K562 (cell line): ENCODE measurements at regions not wholly inside any gene's neighbourhood (a gene's known extent, or its start where the extent isn't known, plus 50 kb on each side); places are given as distances from the start of the nearest gene placed in this dataset.

Experiments used
- CXXC5 ChIP-seq: fragments of 250-450 bp; sonication (Bioruptor Pico); IDR thresholded peaks from 2 replicates; pipeline ENCODE4 v1.8.0; 2022; ENCODE audit warnings: inconsistent platforms, mild to moderate bottlenecking, moderate library complexity
- E2F3 ChIP-seq: fragments of 250-450 bp; sonication (Bioruptor Pico); IDR thresholded peaks from 2 replicates; pipeline ENCODE4 v1.4.0; 2020; ENCODE audit warnings: mild to moderate bottlenecking
- EP300 ChIP-seq: IDR thresholded peaks from 2 replicates; pipeline ENCODE4 v1.6.1; 2012; ENCODE audit warnings: low read length, improper control_type of control experiment
- ETS2 ChIP-seq: IDR thresholded peaks from 2 replicates; pipeline ENCODE4 v1.6.1; 2016; ENCODE audit warnings: borderline replicate concordance, missing genetic modification characterization, mild to moderate bottlenecking, moderate library complexity, missing compliant biosample characterization; ENCODE audit not compliant: poor library complexity, severe bottlenecking
- FOXJ2 ChIP-seq: fragments of 200-800 bp; sonication (Bioruptor generic); IDR thresholded peaks from 2 replicates; pipeline ENCODE4 v1.6.1; 2016; ENCODE audit warnings: missing genetic modification characterization, missing compliant biosample characterization
- HLTF ChIP-seq: fragments of 450-650 bp; IDR thresholded peaks from 2 replicates; pipeline ENCODE4 v1.6.1; 2016
- MEIS2 ChIP-seq: fragments of 450-650 bp; IDR thresholded peaks from 2 replicates; pipeline ENCODE4 v1.6.1; 2014; ENCODE audit warnings: mild to moderate bottlenecking; ENCODE audit not compliant: partially characterized antibody
- MTA2 ChIP-seq: fragments of 450-650 bp; IDR thresholded peaks from 2 replicates; pipeline ENCODE4 v1.6.1; 2016; ENCODE audit warnings: low read depth
- NCOR1 ChIP-seq: fragments of 450-650 bp; IDR thresholded peaks from 2 replicates; pipeline ENCODE4 v1.6.1; 2016; ENCODE audit warnings: mild to moderate bottlenecking, moderate library complexity
- NFXL1 ChIP-seq: fragments of 450-650 bp; formaldehyde crosslinking; IDR thresholded peaks from 2 replicates; pipeline ENCODE4 v1.4.0; 2021; ENCODE audit warnings: mild to moderate bottlenecking
- PURB ChIP-seq: sonication (generic); formaldehyde crosslinking; IDR thresholded peaks from 2 replicates; pipeline ENCODE4 v1.9.0; 2021; ENCODE audit warnings: low read depth, mild to moderate bottlenecking, missing genetic modification reagents
- SETDB1 ChIP-seq: IDR thresholded peaks from one replicate; pipeline ENCODE4 v1.6.1; 2012; ENCODE audit warnings: low read length, control low read depth, inconsistent platforms
- SPI1 ChIP-seq: IDR thresholded peaks from 2 replicates; pipeline ENCODE4 v1.6.1; 2011; ENCODE audit warnings: low read depth, low read length, control low read depth, borderline replicate concordance
- TCF7 ChIP-seq: sonication (generic); IDR thresholded peaks from 2 replicates; pipeline ENCODE4 v1.6.1; 2016; ENCODE audit warnings: antibody characterized with exemption, borderline replicate concordance
- TFAM ChIP-seq: fragments of 250-450 bp; sonication (Bioruptor Pico); conservative IDR thresholded peaks from 2 replicates; pipeline ENCODE4 v1.5.0; 2021; ENCODE audit warnings: mild to moderate bottlenecking, moderate library complexity
- THRAP3 ChIP-seq: fragments of 450-650 bp; IDR thresholded peaks from 2 replicates; pipeline ENCODE4 v1.6.1; 2016; ENCODE audit warnings: mild to moderate bottlenecking, inconsistent platforms, borderline replicate concordance
- ZNF707 ChIP-seq: fragments of 250-450 bp; sonication (Bioruptor Pico); conservative IDR thresholded peaks from 2 replicates; pipeline ENCODE4 v1.8.0; 2022; ENCODE audit warnings: inconsistent platforms, mild to moderate bottlenecking, moderate library complexity
- TF ChIP-seq, protein P1 (sequence below): sonication (generic); formaldehyde crosslinking; IDR thresholded peaks from 2 replicates; pipeline ENCODE4 v1.8.0; 2022; ENCODE audit warnings: mild to moderate bottlenecking, missing genetic modification reagents, borderline replicate concordance
- TF ChIP-seq, protein P2 (sequence below): fragments of 250-450 bp; sonication (Bioruptor Pico); IDR thresholded peaks from 2 replicates; pipeline ENCODE4 v1.9.0; 2021; ENCODE audit warnings: mild to moderate bottlenecking, inconsistent platforms
- TF ChIP-seq, protein P3 (sequence below): fragments of 200-800 bp; sonication (Bioruptor generic); IDR thresholded peaks from 2 replicates; pipeline ENCODE4 v1.6.1; 2016; ENCODE audit warnings: missing genetic modification characterization, missing compliant biosample characterization

DNA sequence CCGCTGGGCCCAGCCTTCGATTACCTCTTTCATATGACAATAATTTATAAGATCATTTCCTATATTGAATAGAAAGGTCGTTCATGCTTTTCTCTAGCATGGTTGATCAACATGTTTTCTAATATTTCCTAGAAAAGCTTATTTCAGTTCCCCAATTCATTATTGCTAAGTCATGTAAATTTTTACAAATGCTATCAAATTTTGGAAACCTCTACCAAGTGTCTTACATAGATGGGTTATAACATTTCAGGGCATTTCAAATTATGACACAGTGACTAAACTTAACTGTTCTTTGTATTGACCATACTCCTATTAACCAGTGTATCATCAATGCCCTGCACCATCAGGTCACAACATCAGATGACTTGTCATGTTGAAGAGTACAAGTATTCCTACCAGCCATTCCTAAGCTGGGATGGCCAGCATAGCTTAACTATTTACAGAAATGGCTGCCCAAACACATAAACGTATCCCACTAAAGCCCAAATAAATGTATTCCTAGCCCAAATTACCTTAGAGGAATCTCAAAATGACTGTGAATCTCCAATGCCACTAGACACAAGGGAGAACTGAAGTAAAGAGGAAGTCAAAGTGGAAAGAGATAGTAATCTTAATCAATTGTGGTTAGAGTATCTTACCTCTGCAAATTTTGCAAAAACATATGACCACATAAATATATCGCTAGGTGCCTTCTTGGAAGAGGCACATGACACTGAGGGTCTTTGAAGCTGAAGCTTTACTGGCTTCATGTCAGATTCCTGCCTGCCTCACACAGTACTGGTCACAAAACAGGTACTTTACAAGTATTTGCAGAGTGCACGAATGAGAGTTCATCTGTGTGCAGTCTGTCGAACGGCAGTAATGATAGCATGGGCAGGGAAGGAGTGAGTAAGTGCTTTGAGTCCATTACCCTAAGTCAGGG is 87.3 kb upstream of the TLK1 start (continued):
- TF ChIP-seq PURB (CRISPR knock-in tag) (no peak), NCOR1 (peak; percentile 30; the same call in 1 of the 2 replicates), NFXL1 (no peak), FOXJ2 (tag) (no peak), THRAP3 (no peak), EP300 (peak; percentile 62), HLTF (no peak), MEIS2 (peak; percentile 74), SPI1 (peak; percentile 95), ETS2 (tag) (no peak), ZNF707 (no peak), MTA2 (no peak; the same call in 1 of the 2 replicates), TCF7 (no peak), TFAM (CRISPR knock-in tag) (no peak), CXXC5 (CRISPR knock-in tag) (no peak), E2F3 (no peak), SETDB1 (no peak)
- TF ChIP-seq, protein P1, sequence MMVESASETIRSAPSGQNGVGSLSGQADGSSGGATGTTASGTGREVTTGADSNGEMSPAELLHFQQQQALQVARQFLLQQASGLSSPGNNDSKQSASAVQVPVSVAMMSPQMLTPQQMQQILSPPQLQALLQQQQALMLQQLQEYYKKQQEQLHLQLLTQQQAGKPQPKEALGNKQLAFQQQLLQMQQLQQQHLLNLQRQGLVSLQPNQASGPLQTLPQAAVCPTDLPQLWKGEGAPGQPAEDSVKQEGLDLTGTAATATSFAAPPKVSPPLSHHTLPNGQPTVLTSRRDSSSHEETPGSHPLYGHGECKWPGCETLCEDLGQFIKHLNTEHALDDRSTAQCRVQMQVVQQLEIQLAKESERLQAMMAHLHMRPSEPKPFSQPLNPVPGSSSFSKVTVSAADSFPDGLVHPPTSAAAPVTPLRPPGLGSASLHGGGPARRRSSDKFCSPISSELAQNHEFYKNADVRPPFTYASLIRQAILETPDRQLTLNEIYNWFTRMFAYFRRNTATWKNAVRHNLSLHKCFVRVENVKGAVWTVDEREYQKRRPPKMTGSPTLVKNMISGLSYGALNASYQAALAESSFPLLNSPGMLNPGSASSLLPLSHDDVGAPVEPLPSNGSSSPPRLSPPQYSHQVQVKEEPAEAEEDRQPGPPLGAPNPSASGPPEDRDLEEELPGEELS (CRISPR knock-in tag) = no peak
- TF ChIP-seq, protein P2, sequence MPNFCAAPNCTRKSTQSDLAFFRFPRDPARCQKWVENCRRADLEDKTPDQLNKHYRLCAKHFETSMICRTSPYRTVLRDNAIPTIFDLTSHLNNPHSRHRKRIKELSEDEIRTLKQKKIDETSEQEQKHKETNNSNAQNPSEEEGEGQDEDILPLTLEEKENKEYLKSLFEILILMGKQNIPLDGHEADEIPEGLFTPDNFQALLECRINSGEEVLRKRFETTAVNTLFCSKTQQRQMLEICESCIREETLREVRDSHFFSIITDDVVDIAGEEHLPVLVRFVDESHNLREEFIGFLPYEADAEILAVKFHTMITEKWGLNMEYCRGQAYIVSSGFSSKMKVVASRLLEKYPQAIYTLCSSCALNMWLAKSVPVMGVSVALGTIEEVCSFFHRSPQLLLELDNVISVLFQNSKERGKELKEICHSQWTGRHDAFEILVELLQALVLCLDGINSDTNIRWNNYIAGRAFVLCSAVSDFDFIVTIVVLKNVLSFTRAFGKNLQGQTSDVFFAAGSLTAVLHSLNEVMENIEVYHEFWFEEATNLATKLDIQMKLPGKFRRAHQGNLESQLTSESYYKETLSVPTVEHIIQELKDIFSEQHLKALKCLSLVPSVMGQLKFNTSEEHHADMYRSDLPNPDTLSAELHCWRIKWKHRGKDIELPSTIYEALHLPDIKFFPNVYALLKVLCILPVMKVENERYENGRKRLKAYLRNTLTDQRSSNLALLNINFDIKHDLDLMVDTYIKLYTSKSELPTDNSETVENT = no peak
- TF ChIP-seq, protein P3, sequence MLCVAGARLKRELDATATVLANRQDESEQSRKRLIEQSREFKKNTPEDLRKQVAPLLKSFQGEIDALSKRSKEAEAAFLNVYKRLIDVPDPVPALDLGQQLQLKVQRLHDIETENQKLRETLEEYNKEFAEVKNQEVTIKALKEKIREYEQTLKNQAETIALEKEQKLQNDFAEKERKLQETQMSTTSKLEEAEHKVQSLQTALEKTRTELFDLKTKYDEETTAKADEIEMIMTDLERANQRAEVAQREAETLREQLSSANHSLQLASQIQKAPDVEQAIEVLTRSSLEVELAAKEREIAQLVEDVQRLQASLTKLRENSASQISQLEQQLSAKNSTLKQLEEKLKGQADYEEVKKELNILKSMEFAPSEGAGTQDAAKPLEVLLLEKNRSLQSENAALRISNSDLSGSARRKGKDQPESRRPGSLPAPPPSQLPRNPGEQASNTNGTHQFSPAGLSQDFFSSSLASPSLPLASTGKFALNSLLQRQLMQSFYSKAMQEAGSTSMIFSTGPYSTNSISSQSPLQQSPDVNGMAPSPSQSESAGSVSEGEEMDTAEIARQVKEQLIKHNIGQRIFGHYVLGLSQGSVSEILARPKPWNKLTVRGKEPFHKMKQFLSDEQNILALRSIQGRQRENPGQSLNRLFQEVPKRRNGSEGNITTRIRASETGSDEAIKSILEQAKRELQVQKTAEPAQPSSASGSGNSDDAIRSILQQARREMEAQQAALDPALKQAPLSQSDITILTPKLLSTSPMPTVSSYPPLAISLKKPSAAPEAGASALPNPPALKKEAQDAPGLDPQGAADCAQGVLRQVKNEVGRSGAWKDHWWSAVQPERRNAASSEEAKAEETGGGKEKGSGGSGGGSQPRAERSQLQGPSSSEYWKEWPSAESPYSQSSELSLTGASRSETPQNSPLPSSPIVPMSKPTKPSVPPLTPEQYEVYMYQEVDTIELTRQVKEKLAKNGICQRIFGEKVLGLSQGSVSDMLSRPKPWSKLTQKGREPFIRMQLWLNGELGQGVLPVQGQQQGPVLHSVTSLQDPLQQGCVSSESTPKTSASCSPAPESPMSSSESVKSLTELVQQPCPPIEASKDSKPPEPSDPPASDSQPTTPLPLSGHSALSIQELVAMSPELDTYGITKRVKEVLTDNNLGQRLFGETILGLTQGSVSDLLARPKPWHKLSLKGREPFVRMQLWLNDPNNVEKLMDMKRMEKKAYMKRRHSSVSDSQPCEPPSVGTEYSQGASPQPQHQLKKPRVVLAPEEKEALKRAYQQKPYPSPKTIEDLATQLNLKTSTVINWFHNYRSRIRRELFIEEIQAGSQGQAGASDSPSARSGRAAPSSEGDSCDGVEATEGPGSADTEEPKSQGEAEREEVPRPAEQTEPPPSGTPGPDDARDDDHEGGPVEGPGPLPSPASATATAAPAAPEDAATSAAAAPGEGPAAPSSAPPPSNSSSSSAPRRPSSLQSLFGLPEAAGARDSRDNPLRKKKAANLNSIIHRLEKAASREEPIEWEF = no peak
